IPS-11a (cell line): ENCODE measurements at regions not wholly inside any gene's neighbourhood (a gene's known extent, or its start where the extent isn't known, plus 50 kb on each side); places are given as distances from the start of the nearest gene placed in this dataset.

Experiments
- H3K4me3 ChIP-seq: one replicate; pipeline ENCODE4 v1.5.1; 2013; ENCODE audit warnings: low read depth, low read length, control low read depth

DNA sequence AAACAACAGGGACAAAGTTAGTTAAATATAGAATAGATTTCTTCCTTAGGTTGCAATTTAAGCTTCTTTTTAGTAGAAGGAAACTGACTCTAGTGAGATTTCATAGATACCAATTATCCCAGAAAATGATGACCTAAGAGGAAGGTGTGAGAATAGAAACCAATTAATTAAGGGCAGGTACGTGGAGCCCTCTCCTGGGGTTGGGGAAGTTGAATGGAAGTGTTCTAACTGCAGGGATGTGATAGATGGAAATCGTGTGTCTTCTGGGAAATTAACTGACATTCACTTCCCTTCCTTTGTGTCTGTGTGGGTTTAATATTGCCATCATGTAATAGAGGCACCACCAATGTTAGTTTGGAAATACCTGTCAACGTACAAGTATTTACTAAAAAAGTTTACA, 204.1 kb upstream of the ANK2 start:
- no peak overlapping the region for H3K4me3 ChIP-seq

DNA sequence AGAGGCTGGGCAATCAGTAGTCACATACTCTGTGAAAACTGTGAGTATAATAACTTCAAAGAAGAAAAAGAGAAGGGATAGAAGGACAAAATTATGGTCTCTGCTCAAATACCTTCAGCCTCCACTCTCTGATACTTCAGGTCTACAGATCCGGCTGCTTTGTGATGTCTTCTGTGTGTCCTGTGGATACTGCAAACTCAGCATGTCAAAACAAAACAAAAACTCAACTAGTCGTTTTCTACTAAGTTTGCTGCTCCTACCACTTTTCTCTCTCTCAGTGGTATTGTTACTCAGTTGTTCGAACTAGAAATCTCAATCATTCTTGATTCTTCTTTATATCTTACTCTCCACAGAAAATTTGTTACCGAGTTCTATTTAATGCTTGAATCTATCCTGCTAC, 202.4 kb upstream of the ANK2 start:
- no peak overlapping the region for H3K4me3 ChIP-seq

DNA sequence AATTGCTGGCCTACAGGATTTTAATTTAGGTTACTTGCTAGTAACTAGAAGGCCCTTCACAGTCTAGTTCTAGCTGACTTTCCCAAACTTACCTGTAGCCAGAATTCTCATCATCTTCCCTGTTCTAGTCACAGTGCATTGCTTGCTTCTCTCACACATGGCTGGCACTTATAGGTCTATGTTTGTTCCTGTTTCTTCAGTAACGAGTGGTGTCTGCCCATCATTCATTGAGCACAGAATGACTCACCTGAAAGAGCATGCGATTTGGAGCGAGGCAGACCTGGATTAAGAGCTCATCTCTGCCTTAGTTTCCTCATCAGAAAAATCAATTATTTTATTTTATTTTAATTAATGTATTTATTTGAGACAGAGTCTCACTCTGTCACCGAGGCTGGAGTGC, 201.7 kb upstream of the ANK2 start:
- no peak overlapping the region for H3K4me3 ChIP-seq

DNA sequence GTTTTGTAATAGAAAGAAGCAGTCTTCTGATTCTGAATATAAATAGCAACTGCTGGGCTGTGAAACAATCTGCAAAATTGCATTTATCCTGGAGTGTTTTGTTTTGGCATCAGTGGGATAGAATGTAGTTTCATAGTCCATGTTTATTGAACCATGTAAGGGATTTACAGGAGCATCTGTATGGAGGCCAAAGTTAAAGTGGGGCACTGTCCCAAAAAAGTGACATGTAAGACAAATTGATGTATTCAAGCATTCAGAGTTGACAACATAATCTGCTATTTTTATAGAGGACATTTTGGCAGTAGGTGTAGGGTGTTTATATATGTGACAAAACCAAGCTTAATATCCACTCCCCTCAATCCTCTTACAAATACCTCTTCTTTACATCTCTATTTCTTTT, 200.5 kb upstream of the ANK2 start:
- no peak overlapping the region for H3K4me3 ChIP-seq

DNA sequence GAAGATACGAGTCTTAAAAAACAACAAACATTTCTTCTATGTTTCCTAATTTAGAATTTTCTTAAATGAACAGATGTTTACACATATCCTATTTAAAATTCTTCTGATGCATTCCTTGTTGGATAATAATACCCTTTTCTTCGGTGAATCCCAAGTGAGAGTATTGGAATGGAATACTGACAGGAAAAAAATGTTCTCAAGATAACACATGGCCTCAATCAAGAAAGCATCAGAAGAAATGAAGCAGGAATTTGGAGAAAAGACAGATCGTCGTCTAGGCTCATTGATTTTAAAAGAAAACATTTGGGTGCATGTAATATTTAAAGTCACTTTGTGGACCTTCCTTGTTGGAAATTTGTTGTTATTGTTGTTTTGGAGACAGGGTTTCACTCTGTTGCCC, 196.9 kb upstream of the ANK2 start:
- H3K4me3 ChIP-seq = no peak overlapping the region

DNA sequence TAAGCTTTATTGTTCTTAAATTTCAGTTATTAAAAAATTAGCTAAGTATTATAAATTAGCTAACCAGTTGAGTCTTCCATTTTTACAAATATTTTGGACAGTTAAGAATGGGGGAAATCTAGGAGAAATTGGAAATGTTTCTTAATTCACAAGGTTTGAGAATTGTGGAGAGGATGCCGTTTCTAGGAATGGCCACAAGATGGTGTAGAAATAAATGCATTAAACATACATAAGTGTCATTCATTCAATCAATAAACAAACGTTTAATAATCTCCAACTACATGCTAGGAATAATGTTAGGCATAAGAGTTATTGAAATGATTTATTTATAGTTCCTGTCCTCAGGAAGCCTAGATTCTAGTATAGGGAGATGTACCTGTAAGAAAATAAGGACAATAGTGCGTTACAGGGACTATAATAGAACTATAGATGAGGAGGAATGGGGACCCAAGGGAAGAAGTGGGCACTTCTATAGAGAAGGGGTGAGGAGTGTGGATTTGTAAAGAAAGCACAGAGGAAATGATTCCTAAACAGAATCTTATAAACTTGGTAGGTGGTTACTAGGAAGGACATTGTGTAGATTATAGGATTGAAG, 195.7 kb upstream of the ANK2 start:
- no peak overlapping the region for H3K4me3 ChIP-seq

DNA sequence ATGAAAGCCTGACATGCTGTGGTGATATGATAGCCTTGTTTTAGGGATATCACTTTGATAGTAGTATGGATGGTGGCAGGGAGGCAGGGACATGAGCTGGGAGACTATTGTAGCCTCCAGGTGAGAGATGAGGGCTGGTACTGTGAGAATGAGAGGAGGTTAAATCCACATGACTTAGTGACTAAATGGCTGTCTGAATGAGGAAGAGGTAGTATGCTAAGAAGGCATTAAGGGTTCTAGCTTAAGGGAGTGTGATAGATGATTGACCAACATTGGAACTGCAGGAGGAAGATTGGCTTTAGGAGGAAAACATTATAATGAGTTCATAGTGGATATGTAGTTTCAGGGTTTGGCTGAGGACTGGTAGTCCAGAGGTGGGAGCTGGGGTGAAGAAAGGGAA, 195.0 kb upstream of the ANK2 start:
- H3K4me3 ChIP-seq = no peak overlapping the region

DNA sequence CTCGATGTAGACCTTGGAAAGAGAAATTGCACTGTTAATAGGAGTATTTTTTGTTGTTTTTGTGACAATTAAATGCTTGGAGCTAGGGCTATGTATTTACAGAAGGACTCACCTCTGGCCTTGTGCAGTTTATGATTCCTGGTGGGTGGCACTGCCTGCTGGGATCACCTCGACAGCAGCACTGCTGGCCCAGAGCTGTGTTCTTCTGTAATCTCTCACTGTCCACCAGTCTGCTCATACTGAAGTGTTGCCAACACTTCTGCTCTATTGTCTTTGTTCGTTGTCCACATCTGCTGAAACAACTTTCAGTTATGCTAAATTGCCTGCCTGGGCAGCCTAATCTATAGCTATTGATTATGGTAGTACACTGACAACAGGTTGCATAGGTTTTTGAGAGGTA, 194.4 kb upstream of the ANK2 start:
- no peak overlapping the region for H3K4me3 ChIP-seq

DNA sequence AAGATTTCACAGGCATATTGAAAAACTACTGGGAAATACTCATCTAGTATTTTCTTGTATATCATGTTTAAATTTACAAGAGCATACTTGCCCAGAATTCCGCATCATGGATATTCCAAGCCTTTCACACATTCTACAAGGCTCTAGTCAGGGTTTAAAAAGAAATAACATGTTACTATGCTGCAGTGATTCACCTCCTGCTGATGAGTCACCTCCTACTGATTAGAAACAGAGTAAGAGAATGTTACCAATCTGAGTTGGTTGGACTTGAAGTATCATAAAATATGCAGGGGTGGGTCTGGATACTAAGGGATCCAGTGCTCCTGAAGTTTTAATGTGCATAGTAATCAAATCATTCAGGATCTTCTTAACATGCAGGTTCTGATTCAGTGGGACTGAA, 192.0 kb upstream of the ANK2 start:
- H3K4me3 ChIP-seq = no peak overlapping the region

DNA sequence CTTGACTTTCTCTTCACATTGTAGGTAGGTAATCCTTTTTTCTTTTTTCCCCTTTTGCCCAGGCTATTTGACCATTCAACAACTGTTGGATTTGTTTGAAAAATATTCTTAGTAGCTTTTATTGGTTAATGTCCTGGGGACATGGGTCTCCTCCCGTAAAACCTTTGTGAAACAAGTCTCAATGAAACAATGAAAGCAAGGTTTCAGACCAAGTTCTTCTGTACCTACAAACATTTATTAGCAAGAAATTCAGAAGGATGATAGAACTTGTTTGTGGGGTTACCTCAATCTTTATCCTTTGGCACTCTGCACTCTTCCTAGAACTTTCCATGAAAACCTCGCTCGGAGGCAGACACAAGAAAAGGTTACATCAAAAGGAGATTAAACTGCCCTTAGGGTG, 190.7 kb upstream of the ANK2 start:
- no peak overlapping the region for H3K4me3 ChIP-seq

DNA sequence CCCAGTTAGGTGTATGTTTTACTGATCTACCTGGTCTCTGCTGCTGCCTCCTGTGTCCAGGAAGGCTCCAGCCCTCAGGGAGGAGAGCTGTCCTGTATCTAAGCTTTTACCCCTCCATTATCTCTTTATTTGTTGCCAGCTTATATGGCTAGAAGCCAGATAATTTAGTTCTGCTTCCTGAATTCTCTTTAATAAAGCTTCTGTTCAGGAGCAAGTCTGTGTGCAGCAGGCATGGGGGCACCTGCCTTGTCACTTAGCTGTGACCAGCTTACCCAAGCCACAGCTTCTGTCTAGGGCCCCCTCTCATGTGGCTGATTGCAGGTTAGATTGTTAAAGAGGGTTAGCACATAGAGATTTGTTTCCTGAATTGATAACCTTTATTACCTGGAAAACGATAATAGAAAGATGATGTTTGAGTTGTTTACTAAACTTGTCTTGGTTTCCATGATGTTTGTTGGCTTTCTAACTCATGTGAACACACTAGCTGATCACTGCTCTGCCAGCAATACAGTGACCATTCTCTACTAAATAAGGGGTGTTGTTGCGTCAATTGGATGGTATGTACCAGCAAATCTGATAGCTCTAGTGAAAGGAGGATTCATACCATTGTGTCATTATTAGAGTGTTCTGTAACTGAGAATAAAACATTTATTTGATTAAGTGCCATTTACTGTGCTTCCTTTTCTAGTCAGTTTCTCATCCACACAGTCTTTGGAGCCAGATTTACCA, 189.8 kb upstream of the ANK2 start:
- no peak overlapping the region for H3K4me3 ChIP-seq

DNA sequence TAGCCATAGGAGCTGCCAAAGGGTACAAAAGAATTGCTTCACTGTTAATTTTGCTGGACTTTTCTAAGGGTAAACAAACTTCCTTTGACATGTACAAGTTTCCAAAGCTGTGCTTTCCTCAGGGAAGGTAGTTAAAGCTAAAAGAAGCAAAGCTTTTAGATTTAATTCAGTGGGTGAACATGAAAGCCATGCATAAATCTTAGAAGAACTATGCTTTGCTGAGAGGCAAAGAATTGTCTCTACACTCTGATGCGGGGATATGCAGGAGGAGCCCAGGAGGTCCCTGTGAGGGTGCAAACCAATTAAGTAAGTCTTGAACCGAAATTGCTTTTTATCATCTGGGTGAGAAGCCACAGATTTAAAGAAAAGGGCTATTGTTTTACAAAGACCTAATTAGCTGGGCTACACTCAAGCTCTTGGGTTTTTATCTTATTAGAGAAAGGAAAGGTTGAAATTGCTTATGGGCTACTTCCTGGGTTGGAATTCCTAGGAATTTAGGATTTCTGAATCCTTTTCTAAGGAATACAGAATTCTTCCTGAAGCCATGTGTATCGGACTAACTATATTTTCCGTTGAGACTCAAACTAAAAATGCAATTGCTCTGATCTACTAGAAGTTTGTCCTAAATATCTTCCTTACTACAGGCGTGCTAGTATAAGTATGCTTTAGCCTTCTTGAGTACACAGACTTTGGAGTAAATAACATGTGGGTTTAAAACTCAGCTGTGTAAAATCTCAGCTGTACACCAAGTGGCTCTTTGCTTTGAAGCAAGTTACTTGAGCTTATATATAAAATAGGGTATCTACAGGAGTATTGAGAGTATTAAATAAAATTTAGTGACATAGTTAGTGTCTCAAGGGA, 188.4 kb upstream of the ANK2 start:
- no peak overlapping the region for H3K4me3 ChIP-seq

DNA sequence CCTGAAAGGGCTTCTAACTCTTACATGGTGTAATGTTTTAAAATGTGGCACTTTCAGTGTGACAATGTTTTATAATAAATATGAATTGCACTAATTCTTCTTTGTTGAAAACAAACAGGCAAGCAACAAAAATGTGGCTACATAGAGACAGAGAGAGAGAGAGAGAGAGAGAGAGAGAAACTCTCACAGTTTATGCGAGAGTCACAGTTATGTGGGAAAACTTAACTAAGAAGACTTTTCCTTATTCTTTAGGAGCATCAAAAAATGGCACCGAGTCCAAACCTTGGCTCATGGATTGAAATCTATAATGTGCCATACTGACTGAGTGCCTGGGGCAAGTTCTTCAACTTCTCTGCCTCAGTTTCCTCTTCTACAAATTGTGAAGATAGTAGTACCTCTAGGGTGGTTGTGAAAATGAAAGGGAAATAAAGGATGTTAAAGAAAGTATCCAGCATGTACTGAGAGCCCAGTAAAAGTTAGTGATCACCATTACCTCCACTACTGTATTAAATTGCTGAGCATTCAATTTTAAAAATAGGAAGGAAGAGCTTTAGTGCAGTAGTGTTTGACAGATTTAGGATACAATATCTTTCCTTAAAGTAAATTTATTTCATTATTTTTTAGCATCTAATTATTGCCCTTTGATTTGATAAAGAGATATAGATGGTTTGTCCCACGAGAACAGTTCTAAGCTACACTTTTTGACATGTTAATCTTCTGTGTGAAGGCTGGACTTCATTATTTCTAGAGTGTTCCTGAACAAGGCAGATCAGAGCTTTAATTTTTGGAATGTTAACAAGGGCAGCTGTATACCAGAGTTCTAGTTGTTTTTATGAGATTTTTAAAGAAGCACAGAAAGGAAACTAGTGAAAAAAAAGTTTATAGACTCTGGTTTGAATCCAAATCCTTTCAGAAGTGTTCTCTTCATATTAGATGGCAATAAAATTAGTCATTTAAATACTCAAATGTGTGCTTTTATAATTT, 187.5 kb upstream of the ANK2 start:
- no peak overlapping the region for H3K4me3 ChIP-seq

DNA sequence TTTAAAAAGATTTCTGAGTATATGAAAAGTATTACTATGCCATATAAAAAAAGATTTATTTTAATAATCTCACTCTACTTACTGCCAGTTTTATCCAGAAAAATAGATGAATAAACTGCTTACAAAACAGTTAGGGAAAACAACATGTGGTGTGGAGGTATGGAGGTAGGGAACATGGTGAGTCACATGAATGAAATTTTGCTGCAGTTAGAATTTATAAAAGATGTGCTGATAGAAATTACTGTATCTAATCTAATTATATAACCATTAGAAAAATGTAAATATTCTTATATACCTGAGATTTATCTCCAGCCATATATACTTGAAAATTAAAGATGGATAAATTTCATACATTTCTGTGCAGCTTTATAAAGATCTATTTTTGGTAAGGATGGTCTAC, 184.0 kb upstream of the ANK2 start:
- no peak overlapping the region for H3K4me3 ChIP-seq

DNA sequence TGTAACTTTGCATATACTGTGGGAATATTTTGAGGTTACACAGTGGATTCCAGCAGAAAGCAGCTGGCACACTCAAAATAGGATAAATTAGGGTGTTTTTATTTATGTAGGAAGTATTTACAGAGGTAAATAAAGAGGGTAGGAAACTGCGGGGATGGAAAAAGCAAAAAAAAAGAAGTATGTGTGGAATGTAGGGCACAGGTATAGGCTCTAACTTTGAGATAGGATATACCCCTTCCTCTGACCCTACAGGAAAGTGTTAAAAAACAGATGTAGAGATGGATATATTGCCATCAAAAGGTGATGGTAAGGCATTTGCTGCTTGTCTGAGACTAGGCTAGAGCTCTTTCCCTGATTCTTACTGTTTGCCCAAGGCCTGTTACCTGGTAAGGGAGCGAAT, 173.1 kb upstream of the ANK2 start:
- no peak overlapping the region for H3K4me3 ChIP-seq

DNA sequence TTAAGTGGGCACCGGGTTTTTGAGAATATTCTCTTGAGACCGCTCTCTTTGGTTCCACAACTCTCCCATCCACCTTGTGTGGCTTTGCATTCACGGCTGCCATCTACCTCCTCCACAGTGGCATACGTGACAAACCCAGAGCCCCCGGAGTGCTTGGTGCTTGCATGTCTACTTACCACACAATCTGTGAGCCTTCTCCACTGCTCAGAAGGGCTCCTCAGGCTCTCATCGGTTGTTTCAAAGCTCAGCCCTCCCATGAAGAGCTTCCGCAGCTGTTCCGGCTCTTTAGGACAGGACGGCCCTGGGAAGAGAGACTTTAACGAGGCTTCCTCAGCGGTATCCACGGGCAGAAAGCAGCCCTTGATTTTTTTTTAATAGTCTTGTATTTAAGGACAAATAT, 167.6 kb upstream of the ANK2 start:
- H3K4me3 ChIP-seq = no peak overlapping the region

DNA sequence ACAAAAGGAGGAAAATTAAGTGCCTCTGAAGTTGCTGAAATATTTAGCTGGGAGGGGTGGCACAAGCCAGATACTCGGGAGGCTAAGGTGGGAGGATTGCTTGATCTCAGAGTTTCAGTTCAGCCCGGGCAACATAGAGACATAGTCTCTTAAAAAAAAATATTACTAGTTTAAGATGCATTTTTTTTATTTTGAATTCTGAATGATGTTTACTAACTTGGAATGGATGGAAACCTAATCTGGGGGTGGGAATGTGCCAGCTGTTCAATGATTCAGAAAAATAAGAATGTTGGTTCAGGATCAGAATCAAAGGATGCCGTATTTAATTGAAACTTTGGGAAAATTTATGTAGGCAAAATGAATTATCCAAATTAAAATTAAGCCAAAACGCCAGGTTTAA, 167.2 kb upstream of the ANK2 start:
- no peak overlapping the region for H3K4me3 ChIP-seq

DNA sequence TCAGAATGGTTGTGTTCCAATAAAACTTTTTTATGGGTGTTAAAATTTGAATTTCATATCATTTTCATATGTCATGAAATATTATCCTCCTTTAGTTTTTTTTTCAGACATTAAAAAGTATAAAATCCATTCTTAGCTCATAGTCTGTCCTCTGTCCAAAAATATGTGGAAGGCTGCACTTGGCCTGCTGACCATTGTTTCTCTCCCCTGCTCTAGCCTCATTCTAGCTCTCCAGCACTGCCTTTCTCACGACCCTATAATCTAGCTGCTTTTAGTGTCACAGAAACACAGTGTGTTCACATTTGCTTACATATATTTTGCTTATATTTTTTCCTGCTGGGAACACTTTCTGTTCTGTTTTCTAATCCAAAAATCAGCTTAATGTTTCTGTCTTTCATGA, 165.0 kb upstream of the ANK2 start:
- H3K4me3 ChIP-seq = no peak overlapping the region

DNA sequence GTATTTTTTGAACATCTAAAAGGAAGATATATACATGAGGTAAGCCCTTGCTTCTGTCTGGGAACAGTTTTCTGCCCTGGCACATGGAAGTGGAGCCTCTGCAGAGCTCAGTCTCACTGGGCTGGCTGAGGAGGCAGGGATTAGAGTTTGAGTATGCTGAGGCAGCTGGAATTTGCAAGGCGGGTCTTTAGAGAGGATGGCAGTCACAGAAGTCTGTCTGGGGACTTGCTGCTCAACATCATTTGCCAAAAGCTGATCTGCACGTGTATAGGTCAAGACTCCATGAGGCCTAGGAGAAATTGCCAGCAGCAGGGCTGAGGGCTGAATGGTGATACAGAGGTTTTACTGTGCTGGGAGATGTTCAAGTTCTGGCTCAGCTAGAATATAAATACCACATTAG, 163.6 kb upstream of the ANK2 start:
- H3K4me3 ChIP-seq = no peak overlapping the region

DNA sequence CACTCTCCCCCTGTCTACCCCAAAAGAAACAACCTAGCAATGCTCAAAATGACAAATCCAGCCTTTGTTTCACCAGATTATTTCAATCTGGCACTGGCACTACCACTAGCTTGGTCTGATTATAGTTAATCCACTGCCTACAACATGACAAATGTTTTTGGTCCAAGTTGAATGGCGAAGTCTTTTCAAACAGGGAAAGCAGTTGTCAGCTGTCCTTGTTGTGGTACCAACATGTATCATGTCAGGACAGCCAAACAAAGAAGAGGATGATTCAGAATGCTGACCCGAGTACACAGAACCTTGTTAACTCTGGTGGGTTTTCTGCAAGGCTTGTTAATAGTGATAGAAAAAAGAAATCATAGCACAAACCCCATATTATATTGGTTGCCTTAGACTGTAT, 160.8 kb upstream of the ANK2 start:
- H3K4me3 ChIP-seq = no peak overlapping the region

DNA sequence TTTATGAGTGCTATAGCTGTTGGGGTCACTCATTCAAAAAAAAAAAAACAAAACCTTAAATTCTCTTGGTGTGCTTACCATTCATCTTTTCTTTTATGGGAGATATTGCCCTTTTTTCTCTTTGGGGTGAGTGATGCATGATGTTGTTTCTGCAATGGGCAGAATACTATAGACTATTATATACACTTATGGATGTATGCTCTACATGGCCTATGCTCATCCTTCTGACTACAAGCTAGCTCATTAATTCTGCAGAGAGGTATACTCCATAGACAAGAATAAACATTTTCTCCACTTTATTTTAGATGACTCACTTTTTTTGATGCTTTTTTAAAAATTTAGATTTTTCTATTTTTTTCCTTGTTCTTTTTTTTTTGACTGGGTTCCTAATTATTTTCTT, 160.3 kb upstream of the ANK2 start:
- no peak overlapping the region for H3K4me3 ChIP-seq
